Keratinocyte (primary cell): ENCODE measurements at regions not wholly inside any gene's neighbourhood (a gene's known extent, or its start where the extent isn't known, plus 50 kb on each side); places are given as distances from the start of the nearest gene placed in this dataset.

Experiments
- DNase-seq: peaks from one replicate; pipeline ENCODE4 v3.0.0-alpha.2; 2011; ENCODE audit warnings: low read depth, missing footprints, low spot score
- FAIRE-seq: peaks from 2 replicates; lab custom pipeline; 2011; peaks lifted over from hg19 to GRCh38; lab: Jason Lieb, UNC
- H2AFZ ChIP-seq: 2 replicates; pipeline ENCODE4 v1.6.0; 2012; ENCODE audit warnings: low read length, control low read depth, inconsistent platforms; ENCODE audit not compliant: control insufficient read depth
- H3K27ac ChIP-seq: 2 replicates; pipeline ENCODE4 v1.5.1; 2011; ENCODE audit warnings: low read length; ENCODE audit not compliant: control insufficient read depth, insufficient read depth
- H3K27me3 ChIP-seq: 3 replicates; pipeline ENCODE4 v1.6.0; 2011; ENCODE audit warnings: low read length; ENCODE audit not compliant: control insufficient read depth, insufficient read depth; ENCODE audit errors: extremely low read depth
- H3K36me3 ChIP-seq, 2 experiments: 2 replicates in 1 of 2; 3 replicates in 1 of 2; pipeline ENCODE4 v1.5.1; 2011; ENCODE audit warnings: low read length in 2 of 2, mild to moderate bottlenecking in 1 of 2; ENCODE audit not compliant: control insufficient read depth in 2 of 2, insufficient read depth in 2 of 2; ENCODE audit errors: extremely low read depth in 1 of 2
- H3K4me1 ChIP-seq: 3 replicates; pipeline ENCODE4 v1.5.1; 2011; ENCODE audit warnings: low read length; ENCODE audit not compliant: control insufficient read depth, insufficient read depth; ENCODE audit errors: extremely low read depth
- H3K4me2 ChIP-seq: 3 replicates; pipeline ENCODE4 v1.6.0; 2011; ENCODE audit warnings: low read depth, low read length; ENCODE audit not compliant: control insufficient read depth, insufficient read depth; ENCODE audit errors: extremely low read depth
- H3K4me3 ChIP-seq, 3 experiments: fragments of 200-600 bp in 1 of 3; sonication (generic) in 1 of 3; 2 replicates in 2 of 3; 3 replicates in 1 of 3; pipeline ENCODE4 v1.5.1; 2011 to 2016; ENCODE audit warnings: low read length in 3 of 3, mild to moderate bottlenecking in 3 of 3, control low read depth in 2 of 3, inconsistent platforms in 1 of 3, low read depth in 1 of 3, mixed read lengths in 1 of 3, mixed run types in 1 of 3, moderate library complexity in 1 of 3; ENCODE audit not compliant: control insufficient read depth in 2 of 3, insufficient read depth in 2 of 3; ENCODE audit errors: extremely low read depth in 1 of 3
- H3K79me2 ChIP-seq: 2 replicates; pipeline ENCODE4 v1.6.0; 2012; ENCODE audit warnings: low read length; ENCODE audit not compliant: control insufficient read depth, insufficient read depth
- H3K9ac ChIP-seq: 3 replicates; pipeline ENCODE4 v1.6.0; 2011; ENCODE audit warnings: low read length; ENCODE audit not compliant: control insufficient read depth, insufficient read depth; ENCODE audit errors: extremely low read depth
- H3K9me1 ChIP-seq: 3 replicates; pipeline ENCODE4 v1.6.0; 2011; ENCODE audit warnings: low read length; ENCODE audit not compliant: control insufficient read depth, insufficient read depth; ENCODE audit errors: extremely low read depth
- H3K9me3 ChIP-seq: 2 replicates; pipeline ENCODE4 v1.5.1; 2012; ENCODE audit warnings: low read depth, low read length; ENCODE audit not compliant: control insufficient read depth
- H4K20me1 ChIP-seq: 3 replicates; pipeline ENCODE4 v1.6.0; 2011; ENCODE audit warnings: low read length; ENCODE audit not compliant: control insufficient read depth, insufficient read depth; ENCODE audit errors: extremely low read depth
- EZH2 ChIP-seq: IDR thresholded peaks from one replicate; pipeline ENCODE4 v1.6.1; 2012; ENCODE audit warnings: inconsistent platforms, mild to moderate bottlenecking, low read length, moderate library complexity
- dilution Hi-C: fragments of 300-500 bp; cut with MboI; formaldehyde crosslinking; loops from one replicate; pipeline ENCODE4 v1.7.0; 2020; ENCODE audit warnings: low sequenced_read_pairs; ENCODE audit not compliant: extremely low pct_ligation_motif_present
- TF ChIP-seq, protein P1 (sequence below), 3 experiments: IDR thresholded peaks in 1 of 3; conservative IDR thresholded peaks in 1 of 3; optimal IDR thresholded peaks in 1 of 3; 2 replicates in 2 of 3; 3 replicates in 1 of 3; pipeline versions ENCODE3 to v1.5.1; 2011; ENCODE audit warnings: low read length in 3 of 3, mild to moderate bottlenecking in 3 of 3, moderate library complexity in 2 of 3, control low read depth in 1 of 3, inconsistent platforms in 1 of 3; ENCODE audit not compliant: insufficient read depth in 2 of 3; ENCODE audit errors: extremely low read depth in 1 of 3

DNA sequence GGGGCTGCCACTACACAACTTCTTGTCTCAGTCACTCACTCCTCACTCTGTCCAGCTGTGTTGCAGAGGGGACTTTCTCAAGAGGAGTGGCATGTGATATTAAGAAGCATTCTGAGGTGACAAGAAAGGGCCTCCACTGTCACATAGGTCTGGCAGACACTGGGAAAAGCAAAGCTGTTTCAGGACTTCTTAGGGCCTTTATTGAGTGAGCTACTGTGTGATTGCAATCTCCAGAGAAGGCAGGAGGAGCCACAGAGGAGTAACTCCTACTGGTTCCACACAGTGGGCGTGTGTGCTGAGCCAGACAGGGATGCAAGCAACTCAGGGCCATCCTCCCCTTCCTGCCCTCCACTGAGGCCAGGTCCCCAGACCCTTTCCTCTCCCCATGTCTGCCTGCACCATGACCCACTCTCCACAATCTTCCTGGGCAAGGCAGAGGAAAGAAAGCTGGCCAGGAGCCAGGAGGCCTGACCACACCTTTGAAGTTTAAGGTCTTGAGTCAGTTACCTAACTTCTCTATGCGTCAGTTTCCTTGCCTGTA is 262.0 kb upstream of the ZMIZ1 start:
- TF ChIP-seq EZH2: no peak
- TF ChIP-seq, protein P1, sequence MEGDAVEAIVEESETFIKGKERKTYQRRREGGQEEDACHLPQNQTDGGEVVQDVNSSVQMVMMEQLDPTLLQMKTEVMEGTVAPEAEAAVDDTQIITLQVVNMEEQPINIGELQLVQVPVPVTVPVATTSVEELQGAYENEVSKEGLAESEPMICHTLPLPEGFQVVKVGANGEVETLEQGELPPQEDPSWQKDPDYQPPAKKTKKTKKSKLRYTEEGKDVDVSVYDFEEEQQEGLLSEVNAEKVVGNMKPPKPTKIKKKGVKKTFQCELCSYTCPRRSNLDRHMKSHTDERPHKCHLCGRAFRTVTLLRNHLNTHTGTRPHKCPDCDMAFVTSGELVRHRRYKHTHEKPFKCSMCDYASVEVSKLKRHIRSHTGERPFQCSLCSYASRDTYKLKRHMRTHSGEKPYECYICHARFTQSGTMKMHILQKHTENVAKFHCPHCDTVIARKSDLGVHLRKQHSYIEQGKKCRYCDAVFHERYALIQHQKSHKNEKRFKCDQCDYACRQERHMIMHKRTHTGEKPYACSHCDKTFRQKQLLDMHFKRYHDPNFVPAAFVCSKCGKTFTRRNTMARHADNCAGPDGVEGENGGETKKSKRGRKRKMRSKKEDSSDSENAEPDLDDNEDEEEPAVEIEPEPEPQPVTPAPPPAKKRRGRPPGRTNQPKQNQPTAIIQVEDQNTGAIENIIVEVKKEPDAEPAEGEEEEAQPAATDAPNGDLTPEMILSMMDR (optimal IDR thresholded peaks at IDR 0.05 in 1 of 3, IDR thresholded peaks at IDR 0.05 in 1 of 3, conservative IDR thresholded peaks at IDR 0.05 in 1 of 3; ENCODE audit: extremely low read depth in 1 of 3, insufficient read depth in 2 of 3, low read length in 3 of 3): no peak
- no peaks in the 10 kb centered on the region for H3K79me2 ChIP-seq
- no peaks in the 10 kb centered on the region for H3K4me1 ChIP-seq
- H3K9ac ChIP-seq: no peak overlapping the region
- no peaks in the 10 kb centered on the region for H3K36me3 ChIP-seq
- peaks cover 25% of the 10 kb centered on the region for H3K27me3 ChIP-seq
- no peak overlapping the region for H3K4me2 ChIP-seq
- DNase-seq (no peak), FAIRE-seq (no peak)
- H4K20me1 ChIP-seq: no peaks in the 10 kb centered on the region
- dilution Hi-C loops: no loop called here
- H2AFZ ChIP-seq: no peak overlapping the region
- no peak overlapping the region for H3K27ac ChIP-seq
- H3K9me1 ChIP-seq: no peaks in the 10 kb centered on the region
- no peak overlapping the region for H3K4me3 ChIP-seq
- no peaks in the 10 kb centered on the region for H3K9me3 ChIP-seq

DNA sequence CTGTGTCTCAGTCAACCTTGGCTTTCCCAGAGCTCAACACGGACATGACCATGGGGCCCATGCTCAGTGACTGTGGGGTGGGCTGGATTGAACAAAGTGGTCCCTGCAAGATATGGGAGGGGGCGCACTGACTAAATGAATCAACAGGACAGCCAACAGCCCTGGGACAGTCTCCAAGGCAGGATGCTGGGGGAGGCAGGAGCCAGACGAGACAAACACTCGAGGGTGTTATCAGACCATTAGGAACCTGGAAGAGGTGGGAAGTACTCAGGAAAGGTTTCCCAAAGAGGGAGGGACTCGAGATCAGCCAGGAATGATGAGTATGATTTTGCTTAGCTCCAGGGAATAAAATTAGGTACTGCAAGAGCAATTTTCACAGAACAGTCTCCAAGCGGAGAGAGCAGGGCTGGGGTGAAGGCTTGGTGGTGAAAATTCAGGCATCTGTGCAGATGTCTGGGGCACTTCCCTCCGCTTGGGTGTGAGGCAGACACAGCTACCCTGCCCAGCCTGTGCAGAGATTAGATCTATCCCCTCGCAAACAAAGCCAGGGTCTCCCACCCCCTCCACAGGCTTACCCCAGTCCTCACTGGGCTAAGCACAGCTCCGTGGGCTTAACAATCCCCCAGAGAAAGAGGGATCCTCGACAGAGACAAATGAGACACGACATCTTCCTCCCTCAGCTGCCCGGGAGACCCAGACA is 261.1 kb upstream of the ZMIZ1 start:
- dilution Hi-C loops: no loop called here
- no peak overlapping the region for H3K4me2 ChIP-seq
- no peaks in the 10 kb centered on the region for H3K4me1 ChIP-seq

More for the DNA sequence above, 261.1 kb upstream of the ZMIZ1 start:
- Histone ChIP-seq H3K9ac (no peak overlapping the region), H3K27me3 (peaks cover 19% of the 10 kb centered on the region), H3K9me1 (no peaks in the 10 kb centered on the region), H4K20me1 (no peaks in the 10 kb centered on the region), H3K27ac (no peak overlapping the region), H3K36me3 (no peaks in the 10 kb centered on the region), H3K79me2 (no peaks in the 10 kb centered on the region), H2AFZ (no peak overlapping the region), H3K9me3 (no peaks in the 10 kb centered on the region), H3K4me3 (no peak overlapping the region)
- FAIRE-seq: no peak
- TF ChIP-seq EZH2: no peak
- TF ChIP-seq, protein P1 (optimal IDR thresholded peaks at IDR 0.05 in 1 of 3, IDR thresholded peaks at IDR 0.05 in 1 of 3, conservative IDR thresholded peaks at IDR 0.05 in 1 of 3; ENCODE audit: extremely low read depth in 1 of 3, insufficient read depth in 2 of 3, low read length in 3 of 3): no peak
- no peak for DNase-seq
